WERI-Rb-1 (cell line): ENCODE measurements at regions not wholly inside any gene's neighbourhood (a gene's known extent, or its start where the extent isn't known, plus 50 kb on each side); places are given as distances from the start of the nearest gene placed in this dataset.

Experiments used
- DNase-seq: peaks from one replicate; pipeline ENCODE4 v3.0.0-alpha.2; 2020
- H3K27ac ChIP-seq: fragments of 250-450 bp; sonication (Bioruptor Pico); 2 replicates; pipeline ENCODE4 v1.5.1; 2020; ENCODE audit warnings: mild to moderate bottlenecking, moderate library complexity
- H3K27me3 ChIP-seq: fragments of 250-450 bp; sonication (Bioruptor Pico); 2 replicates; pipeline ENCODE4 v1.5.1; 2021; ENCODE audit warnings: mild to moderate bottlenecking, low read depth, moderate library complexity; ENCODE audit not compliant: insufficient read depth, severe bottlenecking
- H3K36me3 ChIP-seq: fragments of 250-450 bp; sonication (Bioruptor Pico); 2 replicates; pipeline ENCODE4 v1.5.1; 2020; ENCODE audit warnings: mild to moderate bottlenecking, moderate library complexity
- H3K4me3 ChIP-seq: 2 replicates; pipeline ENCODE4 v1.5.1; 2011; ENCODE audit warnings: low read depth, mild to moderate bottlenecking, control low read depth, low read length
- H3K9me3 ChIP-seq: fragments of 250-450 bp; sonication (Bioruptor Pico); 2 replicates; pipeline ENCODE4 v1.5.1; 2021; ENCODE audit warnings: mild to moderate bottlenecking, moderate library complexity; ENCODE audit not compliant: severe bottlenecking
- CTCF ChIP-seq: IDR thresholded peaks from 2 replicates; pipeline ENCODE4 v1.5.1; 2011; ENCODE audit warnings: low read depth, mild to moderate bottlenecking, control low read depth, inconsistent platforms, low read length

DNA sequence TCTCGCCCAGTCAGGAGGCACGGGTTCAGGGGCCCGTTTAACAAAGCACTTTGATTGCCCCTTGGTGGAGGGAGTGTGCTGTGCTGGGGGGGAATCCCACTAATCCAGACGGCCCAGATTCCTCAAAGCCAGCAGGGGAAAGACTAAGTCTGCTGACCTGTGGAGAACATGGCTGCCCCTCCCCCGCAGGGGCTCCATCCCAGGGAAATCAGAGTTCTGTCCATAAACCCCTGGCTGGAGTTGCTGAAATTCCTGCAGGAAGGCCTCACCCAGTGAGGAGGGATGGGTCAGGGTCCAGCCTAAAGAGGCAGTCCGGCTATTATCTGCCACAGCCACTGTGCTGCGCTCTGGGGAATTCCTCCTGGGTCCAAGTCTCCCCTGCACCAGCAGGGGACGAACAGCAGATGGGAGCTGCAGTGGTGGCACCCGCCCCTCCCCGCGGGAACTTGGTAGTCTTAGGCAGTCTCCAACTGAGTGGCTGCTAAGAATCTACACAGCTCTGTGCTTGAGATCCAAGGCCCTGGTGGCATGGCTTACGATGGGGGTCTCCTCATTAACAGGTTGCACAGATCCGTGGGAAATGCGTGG lies 174.0 kb upstream of the DAB2 start:
- DNase-seq, result peak; percentile 54
- no peaks in the 10 kb centered on the region for H3K9me3 ChIP-seq
- no peaks in the 10 kb centered on the region for H3K36me3 ChIP-seq
- no peak overlapping the region for H3K4me3 ChIP-seq
- TF ChIP-seq CTCF, result 0 out of 2 replicates have a peak, but pooled peaks have one; percentile 16
- no peaks in the 10 kb centered on the region for H3K27me3 ChIP-seq
- no peak overlapping the region for H3K27ac ChIP-seq

GRCh38 chr5:39588179-39588578 lies 163.4 kb upstream of the DAB2 start:
- DNase-seq, result no peak
- TF ChIP-seq CTCF, result no peak
- no peaks in the 10 kb centered on the region for H3K27me3 ChIP-seq
- H3K27ac ChIP-seq, result no peak overlapping the region
- no peak overlapping the region for H3K4me3 ChIP-seq
- no peaks in the 10 kb centered on the region for H3K36me3 ChIP-seq
- H3K9me3 ChIP-seq, result no peaks in the 10 kb centered on the region

GRCh38 chr5:39587675-39588074 lies 162.9 kb upstream of the DAB2 start:
- Histone ChIP-seq H3K4me3 (no peak overlapping the region), H3K27me3 (no peaks in the 10 kb centered on the region), H3K9me3 (no peaks in the 10 kb centered on the region), H3K36me3 (no peaks in the 10 kb centered on the region), H3K27ac (no peak overlapping the region)
- TF ChIP-seq CTCF, result no peak
- no peak for DNase-seq

- Histone ChIP-seq H3K36me3 (no peaks in the 10 kb centered on the region), H3K27ac (no peak overlapping the region), H3K27me3 (no peaks in the 10 kb centered on the region), H3K4me3 (no peak overlapping the region), H3K9me3 (no peaks in the 10 kb centered on the region)
- DNase-seq, result no peak
- TF ChIP-seq CTCF, result no peak
Observed at GRCh38 chr5:39586185-39586584, 161.4 kb upstream of the DAB2 start.

DNA sequence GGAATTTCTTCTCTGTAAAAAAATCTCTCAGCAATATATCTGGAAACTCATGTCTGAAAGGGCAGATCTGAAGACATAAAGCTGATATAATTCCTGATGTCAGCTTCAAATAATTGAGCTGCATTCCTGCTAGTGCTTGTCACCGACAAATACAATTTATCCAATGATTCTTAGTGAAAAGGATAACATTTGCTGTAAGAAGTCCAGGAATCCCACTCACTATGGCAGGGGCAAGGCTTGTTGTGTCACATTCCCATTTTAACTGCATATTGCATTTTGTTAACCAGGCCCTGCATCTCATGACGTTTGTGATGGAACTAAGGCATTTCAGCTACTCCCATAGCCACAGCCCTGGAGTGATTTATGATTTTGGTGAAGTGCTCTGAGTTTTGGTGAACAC lies 160.1 kb upstream of the DAB2 start:
- no peaks in the 10 kb centered on the region for H3K9me3 ChIP-seq
- H3K27me3 ChIP-seq, result no peaks in the 10 kb centered on the region
- H3K36me3 ChIP-seq, result no peaks in the 10 kb centered on the region
- H3K4me3 ChIP-seq, result no peak overlapping the region
- TF ChIP-seq CTCF, result no peak
- no peak for DNase-seq
- no peak overlapping the region for H3K27ac ChIP-seq

GRCh38 chr5:39580702-39581453 lies 156.1 kb upstream of the DAB2 start:
- Histone ChIP-seq H3K27ac (no peak overlapping the region), H3K36me3 (no peaks in the 10 kb centered on the region), H3K4me3 (no peak overlapping the region), H3K9me3 (no peaks in the 10 kb centered on the region), H3K27me3 (no peaks in the 10 kb centered on the region)
- no peak for DNase-seq
- TF ChIP-seq CTCF, result no peak
